ENCODE measurements at regions not wholly inside any gene's neighbourhood (a gene's known extent, or its start where the extent isn't known, plus 50 kb on each side); places are given as distances from the start of the nearest gene placed in this dataset.
"Not testable (repeated sequence)": the region's sequence is repeated elsewhere in the genome, so short reads cannot be mapped to it uniquely, and the experiment has no call there.

DNA sequence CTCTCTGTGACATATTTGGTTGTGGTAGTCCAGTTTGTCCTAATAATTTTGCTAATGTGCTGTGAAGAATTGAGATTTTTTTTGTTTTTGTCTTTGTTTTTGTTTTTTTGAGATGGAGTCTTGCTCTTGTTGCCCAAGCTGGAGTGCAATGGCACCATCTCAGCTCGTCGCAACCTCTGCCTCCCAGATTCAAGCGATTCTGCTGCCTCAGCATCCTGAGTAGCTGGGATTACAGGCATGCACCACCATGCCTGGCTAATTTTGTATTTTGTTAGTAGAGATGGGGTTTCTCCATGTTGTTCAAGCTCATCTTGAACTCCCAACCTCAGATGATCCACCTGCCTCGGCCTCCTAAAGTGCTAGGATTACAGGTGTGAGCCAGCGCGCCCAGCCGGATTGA is 73.4 kb downstream of the FAM50B start:
- DNase-seq, result not testable (repeated sequence)

DNA sequence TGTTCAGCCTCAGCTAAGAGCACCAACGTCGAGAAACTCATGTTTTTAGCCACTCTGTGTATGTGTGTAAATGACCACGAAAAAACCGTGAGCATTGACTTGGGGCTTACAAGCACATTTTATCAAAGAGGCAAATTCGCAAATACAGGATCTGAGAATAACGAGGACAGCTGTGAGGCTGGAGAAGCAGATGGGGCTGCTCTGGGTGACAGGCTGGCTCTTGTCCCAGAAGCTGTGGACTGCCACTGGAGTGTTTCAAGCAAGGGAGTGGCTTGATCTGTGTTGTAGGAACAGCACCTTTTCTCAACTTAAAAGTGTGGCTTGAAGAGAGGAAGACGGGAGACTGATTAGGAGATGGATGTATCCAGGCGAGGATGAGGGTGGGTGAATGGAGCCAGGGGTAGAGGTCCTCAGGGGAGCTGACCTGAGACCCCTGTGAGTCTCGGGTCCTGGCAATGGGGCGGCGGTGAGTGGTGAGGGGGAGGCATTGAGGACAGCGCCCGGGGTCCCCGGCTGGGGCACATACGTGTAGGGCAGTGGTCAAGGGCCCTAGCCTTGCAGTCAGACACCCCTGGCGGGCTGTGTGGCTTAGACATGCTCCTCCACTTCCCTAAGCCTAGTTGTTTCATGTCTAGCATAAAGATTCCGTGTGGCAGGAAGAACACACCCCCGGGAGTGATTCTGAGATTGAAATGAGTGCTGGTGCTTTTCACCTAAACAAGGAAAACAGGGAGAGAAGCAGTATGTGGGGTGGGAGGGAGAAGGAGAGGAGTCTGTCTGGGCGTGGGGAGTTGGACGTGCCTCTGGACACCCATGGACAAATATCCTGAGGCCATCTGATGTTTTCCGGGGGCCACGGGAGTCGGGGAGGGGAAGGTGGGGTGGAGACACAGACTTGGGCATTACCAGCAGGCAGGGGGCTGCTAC is 76.3 kb downstream of the FAM50B start:
- not testable (repeated sequence) for DNase-seq

DNA sequence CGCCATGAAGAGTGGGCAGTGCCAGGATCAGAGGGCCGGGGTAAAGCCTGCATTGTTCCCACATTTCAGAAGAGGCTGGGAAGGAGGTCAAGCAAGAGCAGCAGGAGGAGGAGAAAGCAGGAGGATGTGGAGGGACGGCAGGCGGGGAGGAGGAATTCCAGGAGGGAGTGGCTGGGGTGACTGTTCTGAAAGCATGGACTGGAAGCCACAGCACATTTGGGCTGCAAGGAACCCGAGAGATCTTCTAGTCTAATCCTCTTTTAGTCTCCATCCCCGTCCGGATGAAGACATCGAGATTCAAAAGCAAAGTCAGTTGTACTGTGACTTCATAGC is 76.9 kb downstream of the FAM50B start:
- DNase-seq, result no peak

DNA sequence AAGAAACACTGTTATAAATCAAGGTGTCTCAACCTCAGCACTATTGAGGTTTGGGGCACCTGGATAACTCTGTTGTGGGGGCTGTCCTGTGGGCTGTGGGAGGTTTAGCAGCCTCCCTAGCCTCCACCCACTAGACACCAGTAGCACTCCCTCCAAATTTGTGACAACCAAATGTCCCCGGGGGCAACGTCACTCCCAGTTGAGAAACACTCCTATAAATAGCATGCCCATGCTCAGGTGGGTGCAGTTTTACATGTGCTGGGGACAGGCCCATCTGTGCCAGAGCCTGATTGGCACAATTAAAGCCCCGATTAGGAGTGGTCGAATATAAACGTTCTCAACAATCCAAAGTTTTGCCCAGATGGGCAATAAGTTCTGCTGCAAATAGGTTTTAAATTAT is 78.9 kb downstream of the FAM50B start:
- DNase-seq, result no peak

DNA sequence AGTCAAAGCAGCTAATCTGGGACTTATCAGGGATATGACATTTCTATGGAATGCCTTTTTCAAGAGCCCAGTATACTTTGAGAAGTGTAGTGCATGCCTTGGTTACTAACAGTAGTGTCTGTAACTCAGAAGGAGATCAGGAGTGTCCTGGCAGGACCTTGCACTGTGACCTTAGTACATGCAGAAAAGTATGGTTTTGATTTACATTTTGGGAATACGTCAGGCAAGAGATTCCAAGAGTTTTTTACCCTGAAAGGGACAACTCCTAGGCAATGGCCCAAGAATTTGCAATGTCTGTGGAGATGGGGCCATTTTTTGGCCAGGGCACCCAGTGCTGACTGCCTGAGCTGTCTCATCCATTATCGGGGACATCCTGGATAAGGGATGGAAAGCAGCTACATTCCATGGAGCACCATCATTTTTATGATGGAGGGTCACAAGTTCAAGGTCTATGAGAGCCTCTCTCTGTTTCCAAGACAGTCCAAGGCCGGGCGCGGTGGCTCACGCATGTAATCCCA is 80.2 kb downstream of the FAM50B start:
- DNase-seq, result no peak

DNA sequence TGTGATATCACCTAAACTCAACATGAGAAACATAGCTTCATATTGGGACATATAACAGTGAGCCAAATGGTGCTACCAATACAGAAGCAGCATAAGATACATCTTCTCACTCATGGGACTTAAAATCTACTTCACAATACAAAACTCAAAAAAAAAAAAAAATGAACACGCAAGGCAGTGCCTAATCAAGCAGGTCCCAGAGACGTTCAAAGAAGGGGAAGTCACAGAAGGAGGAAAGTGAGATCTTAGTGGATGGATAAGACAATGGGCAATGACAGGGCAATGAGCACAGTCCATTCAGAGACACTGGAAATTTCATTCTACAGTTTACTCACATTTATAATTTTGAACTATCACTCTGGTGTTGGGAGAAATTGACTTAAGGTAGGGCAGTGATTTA is 88.3 kb downstream of the FAM50B start:
- no peak for DNase-seq

DNA sequence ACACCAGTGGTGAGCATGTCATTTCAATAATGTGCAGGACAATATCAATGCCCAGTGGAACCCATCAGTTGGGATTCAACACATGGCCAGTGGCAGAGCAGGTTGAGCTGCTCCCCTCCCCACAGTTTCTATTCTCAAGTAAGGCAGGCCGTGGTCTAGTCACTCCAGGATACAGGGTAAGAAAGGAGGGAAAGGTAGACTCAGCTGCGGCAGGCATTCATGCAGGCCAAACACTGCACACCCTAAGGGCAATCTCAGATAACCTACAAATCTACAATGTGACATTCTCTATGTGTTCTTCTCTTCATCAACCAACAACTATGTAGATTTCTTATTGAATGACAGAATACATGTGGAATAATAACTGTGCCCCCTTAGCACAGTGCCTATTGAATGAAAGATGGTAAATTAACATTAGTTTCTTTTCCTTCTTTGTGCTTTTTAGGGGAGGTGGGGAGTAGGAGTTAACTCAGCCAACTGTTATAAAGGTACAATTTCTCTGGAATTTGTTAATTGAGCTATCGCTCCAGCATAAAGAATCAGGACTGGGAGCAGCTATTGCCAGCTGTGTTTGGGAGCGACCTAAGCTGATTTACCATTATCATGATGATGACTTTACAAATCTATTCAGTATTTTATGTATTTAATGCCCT is 89.7 kb downstream of the FAM50B start:
- no peak for DNase-seq

DNA sequence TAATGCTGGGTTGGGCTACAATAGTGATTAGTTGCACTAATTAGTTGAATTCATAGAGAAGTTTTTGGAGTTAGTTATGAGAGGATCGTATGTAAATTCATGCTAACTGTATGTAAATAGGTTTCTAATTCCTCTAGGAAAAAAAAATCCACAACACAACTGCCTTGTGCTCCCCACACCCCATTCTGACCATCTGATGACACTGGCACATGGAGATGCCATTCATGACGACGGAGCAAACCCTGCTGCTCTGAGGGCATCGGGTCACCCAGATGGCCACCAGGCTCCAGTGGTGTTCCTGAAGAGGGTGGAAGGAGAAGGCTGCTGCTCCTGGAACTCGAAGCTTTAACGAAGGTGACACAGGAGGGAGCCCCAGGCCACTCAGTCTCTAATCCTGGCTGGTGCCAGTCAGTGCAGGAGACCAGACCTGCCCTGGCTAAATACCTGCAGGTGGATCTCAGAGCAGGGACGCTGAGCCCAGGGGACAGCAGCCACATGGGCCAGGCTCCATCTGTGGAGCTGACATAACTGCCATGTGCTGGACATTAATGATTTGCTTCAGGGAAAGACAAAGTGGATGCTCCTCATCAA is 90.3 kb downstream of the FAM50B start:
- no peak for DNase-seq

DNA sequence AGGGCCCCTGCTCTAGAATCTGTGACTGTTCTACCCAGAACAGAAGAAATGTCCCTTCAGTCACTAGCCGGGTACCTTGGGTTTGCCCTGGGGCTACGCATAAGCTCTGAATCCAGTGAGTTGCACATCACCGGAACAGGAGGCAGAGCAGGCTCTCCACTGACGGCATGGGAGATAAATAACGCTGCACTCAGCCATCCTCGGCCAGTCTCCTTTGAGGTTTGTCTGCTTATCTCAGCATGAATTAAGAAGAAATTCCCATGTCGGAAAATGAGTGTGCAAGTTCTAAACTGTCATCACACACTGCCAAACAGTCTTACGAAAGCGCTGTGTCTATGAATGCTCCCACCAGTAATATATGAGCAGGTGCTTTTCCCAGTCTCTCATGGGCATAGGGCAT is 90.8 kb downstream of the FAM50B start:
- no peak for DNase-seq

DNA sequence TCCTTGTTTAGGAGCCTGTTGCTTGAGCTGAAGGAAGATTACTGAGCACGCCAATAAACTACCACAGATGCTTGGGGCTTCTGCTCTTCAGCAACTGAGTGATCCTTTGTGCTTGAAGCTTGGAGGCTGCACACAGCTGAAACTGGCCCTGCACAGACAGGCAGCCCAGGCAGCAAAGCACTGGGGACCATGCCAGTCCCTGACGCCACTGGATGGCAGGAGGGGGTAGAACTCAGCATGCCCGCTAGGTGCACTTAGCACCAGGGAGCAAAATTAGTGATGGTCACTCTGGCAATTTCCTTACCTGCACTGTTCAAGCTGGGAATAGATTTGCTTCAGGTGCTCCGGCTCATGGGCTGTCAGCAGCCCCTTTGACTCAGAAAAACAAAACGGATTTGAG is 91.5 kb downstream of the FAM50B start:
- no peak for DNase-seq

DNA sequence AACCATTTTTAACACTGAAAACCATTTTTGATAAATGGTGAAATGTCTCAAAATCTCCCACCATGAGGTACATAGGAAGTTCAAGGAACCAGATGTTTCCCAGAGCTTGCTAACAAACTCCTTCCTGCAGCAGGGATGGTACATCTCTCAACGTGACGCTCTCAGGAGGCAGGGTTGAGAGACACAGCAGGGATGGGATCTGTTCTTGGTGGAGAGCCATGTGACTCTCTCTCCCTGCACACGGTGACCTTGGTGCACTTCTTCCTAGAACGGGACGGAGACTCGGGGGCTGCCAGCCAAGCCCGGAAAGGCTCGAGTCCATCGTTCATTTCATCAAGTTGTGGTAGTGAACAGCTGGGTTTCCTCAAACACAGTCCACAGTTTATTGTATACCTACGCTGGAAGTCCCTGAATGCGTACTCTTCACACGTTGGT is 94.2 kb downstream of the FAM50B start:
- no peak for DNase-seq

DNA sequence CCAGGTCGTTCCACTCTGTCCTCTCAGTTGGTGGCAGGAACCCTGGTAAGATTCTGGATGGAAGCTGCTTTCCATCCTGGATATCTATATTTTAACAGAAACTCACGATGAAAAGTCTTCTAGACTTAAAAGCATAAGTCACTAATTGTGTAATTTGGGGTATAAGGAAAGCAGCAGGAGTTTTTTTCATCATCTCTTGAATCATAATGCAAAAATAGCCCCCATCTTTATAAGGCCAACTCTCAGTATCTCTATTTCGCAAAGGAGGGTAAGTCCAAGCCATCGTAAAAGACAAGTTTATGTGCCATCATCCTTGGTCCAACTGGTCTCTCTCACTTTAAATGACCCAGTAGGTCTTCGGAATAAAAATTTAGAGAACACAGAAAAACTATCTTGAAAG is 95.1 kb downstream of the FAM50B start:
- no peak for DNase-seq

DNA sequence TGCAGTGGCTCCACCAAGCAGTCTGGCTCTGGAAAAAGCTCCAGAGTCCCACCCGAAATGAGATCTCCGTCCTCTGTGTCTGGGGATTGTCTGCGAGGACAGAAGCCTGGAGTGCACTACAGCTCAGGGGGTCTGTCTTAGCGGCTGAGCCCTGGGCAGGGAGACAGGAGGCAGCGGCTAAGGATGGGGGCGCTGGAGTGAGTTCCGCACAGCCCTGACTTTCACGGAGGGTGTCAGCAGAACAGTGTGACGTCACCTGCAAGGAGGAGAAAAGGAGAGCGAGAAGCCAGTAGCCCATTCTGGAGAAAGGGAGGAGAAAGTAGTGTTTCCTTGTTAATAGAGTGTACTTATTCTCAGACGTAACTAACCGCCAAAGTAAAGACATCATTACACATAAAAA is 97.6 kb downstream of the FAM50B start:
- DNase-seq, result no peak

DNA sequence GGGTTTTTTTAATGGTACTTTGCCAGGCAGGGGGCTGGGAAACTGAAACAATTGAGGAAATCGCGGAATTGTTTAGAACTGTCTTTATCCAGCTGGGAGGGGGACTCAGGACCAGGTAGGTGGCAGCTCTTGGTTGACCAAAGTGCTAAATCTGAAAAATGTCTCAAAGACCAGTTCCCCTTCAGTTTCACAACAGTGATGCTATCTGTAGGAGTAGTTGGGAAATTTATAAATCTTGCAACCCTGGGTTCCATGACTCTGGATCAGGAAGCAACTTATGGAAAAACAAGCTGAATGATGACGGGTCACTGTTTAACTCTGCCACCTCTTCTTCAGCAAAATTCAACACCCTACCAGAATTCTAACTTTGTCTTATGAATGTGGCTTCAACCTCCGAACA is 99.7 kb downstream of the FAM50B start:
- no peak for DNase-seq

DNA sequence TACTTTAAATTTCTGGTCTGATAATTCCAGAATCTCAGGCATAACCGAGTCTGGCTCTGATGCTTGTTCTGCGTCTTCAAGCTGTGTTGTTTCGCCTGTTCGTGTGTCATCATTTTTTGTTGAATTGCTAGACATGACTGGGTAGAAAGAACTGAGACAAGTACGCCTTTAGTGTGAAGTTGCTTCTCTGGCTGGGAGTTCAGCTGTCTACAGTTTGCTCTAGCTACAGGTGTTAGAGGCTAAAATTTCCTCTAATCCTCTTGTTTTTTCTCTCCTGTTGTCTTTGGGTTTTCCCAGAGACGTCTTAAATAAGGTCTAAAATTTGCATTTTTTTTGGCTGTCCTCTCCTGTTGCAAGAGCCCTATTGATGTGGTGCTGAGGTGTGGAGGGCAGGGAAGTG is 100.3 kb downstream of the FAM50B start:
- DNase-seq, result no peak

DNA sequence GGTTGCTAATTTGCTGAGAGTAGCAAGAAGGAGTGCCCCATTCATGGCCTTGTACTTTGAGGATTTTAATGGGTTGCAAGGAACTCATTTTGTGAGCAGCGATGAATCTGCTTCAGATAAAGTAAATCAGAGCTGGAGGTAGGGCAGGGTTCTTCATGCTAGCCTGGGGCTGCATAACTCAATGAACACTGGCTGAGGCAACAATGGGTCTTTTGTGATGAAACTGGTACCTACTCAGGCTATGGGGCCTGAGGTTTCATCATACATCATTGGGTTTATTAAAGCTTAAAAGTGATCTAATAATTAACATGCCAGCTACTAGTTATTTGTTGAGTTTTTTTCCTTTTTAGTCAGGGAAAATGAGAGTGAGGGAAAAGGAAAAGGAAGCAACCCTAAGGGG is 106.9 kb downstream of the FAM50B start:
- no peak for DNase-seq

DNA sequence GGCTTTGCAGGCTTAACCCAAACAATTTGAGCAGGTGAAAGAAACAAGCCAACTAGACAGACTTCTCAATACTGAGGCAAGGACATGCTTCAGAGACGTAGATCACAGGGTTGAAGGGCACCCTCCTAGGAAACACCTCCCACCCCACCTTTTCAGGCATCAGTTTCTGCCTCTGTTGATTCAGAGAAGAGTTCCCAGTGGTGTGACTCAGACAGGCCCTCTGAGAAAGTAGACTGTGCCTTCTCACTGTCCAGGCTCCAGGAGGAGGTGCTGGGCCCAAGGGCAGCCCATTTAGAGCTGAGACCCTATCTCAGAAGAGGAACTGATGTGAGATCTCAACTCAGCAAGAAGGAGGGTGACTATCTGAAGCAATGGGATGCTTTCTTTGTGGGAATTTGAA is 108.1 kb downstream of the FAM50B start:
- DNase-seq, result no peak

DNA sequence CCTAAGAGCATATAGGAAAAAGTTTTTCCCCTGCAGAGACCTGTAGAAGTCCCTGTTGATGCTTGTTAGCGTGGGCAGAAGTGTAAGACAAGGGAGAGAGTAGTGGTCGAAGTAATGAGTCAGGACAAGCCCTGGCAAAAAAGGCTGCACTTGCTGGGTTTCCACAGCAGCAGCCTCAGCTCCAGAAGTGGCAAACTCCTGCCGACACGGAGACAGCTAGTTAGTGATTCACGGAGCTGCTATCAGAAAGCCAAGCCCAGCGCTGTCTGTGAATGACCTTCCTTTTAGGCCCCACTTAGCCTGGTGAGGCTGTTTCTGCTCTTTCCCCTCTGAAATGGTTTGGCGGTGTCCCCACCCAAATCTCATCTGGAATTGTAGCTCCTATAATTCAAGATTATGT is 109.1 kb downstream of the FAM50B start:
- no peak for DNase-seq

DNA sequence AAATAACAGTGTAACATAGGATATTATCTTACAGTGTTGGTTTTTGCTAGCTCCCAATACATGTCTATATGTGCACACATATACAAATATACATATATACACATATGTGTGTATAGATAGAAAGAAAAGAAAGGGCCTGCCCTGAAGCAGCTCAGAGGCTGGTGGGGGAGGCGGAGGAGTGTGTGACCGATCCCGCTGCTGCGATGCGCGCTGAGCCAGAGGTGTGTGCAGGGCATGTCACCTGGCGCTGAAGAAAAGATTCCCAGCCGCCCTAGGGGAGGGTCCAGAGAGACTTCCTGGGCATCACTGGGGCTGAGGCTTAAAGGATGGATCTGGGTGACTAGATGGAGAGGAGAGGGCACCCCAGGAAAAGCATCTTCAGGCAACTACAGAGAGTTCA is 110.2 kb downstream of the FAM50B start:
- DNase-seq, result no peak

DNA sequence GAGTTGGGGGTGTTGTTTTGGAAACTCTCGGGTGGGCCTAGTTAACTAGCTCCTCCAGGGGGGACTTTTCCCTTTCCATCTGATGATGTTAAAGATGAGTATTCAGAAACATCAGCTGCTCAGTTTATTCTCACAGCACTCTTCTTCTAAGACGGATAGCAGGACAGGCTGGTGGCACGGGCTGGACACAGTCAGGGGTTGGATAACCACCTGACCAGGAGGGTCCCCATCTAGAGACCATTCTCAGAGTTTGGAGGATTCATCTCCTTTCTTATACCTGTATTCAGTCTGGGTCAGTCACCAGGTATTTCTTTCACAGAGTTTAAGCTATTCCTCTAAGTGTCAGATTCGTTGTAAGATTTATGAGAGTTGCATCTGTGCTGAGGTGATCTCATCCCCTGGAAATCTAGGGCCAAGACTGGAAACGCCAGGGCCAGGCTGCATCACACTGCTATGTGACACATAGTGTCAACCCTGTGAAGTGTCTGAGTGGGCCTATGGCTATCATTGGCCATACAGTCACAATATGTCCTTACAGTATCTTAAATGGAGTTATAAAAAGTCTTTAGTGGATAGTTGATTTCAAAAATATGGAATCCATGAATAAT is 111.7 kb downstream of the FAM50B start:
- no peak for DNase-seq

DNA sequence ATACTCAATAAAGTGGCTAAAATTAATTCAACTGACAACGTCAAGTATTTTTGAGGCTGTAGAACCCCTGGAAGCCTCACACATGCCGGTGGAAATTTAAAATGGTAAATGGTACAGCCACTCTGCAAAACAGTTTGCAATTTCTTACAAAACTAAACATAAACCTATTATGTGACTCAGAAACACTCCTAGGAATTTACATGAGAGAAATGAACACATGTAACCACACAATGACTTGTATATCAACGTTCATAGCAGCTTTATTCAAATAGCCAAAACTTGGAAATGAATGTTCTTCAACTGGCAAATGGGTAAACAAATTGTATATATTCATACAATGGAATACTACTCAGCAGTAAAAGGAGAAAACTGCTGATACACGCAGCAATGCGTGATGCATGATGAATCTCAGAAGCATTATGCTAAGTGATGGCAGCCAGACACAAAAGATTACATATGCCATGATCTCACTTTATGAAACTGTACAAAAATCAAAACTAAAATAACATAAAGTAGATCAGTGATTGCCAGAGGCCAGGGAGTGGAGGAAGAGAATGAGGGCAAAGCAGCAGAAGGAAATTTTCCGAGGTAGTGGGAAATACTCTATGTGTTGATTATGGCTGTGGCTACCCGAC is 112.5 kb downstream of the FAM50B start:
- DNase-seq, result no peak

DNA sequence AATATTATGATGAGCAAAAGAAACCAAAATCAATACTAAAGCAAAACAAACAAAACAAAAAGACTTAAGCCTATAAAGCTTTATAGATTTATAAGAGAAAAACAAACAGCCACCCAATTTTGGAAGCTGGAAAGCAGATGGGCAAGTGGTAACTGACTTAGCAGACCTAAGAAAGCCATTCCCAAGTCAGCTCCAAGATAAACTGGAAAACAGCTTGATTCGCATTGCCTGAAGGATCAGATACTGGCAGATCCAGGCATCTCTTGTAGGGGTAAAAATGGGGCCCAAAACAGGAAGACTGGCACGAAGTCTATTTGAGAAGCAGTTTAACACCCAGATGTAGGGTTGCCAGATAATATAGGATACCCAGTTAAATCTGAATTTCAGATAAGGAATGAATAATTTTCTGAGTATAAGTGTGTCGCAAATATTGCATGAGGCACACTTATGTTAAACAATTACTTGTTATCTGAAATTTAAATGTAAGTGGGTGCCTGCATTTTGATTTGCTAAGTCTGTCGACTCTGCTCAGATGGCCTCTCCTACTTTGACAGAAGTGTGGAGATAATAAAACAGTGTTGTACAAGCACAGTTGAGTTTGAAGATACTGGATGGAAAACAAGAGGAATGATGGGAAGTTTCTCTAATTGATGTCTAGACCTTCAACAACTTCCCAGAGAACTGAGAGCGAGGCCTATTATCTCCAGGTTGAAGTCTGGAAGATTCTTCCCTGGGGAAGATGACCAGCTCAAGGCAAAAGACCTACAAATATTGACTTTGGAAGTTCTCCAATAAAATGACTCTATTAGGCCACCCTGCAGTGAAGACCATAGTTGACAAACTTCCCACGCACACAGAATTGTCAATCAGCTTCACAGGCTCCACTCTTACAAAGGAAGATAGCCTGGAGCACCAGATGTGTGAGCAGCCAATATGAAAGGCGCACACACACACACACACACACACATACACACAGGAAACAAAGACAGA is 113.4 kb downstream of the FAM50B start:
- DNase-seq, result no peak
